Endothelial cell of umbilical vein (primary cell): ENCODE measurements at regions not wholly inside any gene's neighbourhood (a gene's known extent, or its start where the extent isn't known, plus 50 kb on each side); places are given as distances from the start of the nearest gene placed in this dataset.

ENCODE experiments used
- BruUV-seq: library from RNA; stranded (reverse); fragments of 400-500 nt; replicated peaks from 2 replicates; lab custom pipeline; 2021; lab: Mats Ljungman, UMichigan
- CTCF ChIA-PET: fragments of 300-600, 350-600 bp; sonication (Branson Sonifier 250); formaldehyde crosslinking; loops from one replicate; lab custom pipeline; 2021; ENCODE audit warnings: antibody characterized with exemption, inconsistent platforms; lab: Charles Lee
- POLR2A ChIA-PET: fragments of 300-600, 350-600 bp; sonication (Branson Sonifier 250); formaldehyde crosslinking; loops from one replicate; lab custom pipeline; 2021; ENCODE audit warnings: antibody characterized with exemption, inconsistent platforms; lab: Charles Lee
- DNase-seq: peaks from one replicate; pipeline ENCODE4 v3.0.0-alpha.2; 2011; ENCODE audit warnings: low read depth, low spot score
- FAIRE-seq: peaks from 2 replicates; lab custom pipeline; 2011; peaks lifted over from hg19 to GRCh38; lab: Jason Lieb, UNC
- H2AFZ ChIP-seq: 2 replicates; pipeline ENCODE4 v1.6.0; 2012; ENCODE audit warnings: low read depth, low read length, control low read depth, inconsistent platforms
- H3K27ac ChIP-seq: 2 replicates; pipeline ENCODE4 v1.5.1; 2011; ENCODE audit warnings: low read depth, mild to moderate bottlenecking, control low read depth, low read length, moderate library complexity; ENCODE audit not compliant: insufficient read depth
- H3K27me3 ChIP-seq, 2 experiments: 2 replicates each; pipeline versions ENCODE4 v1.6.0 to v1.6.1; 2011; ENCODE audit warnings: low read length in 2 of 2, mixed read lengths in 1 of 2; ENCODE audit not compliant: control insufficient read depth in 2 of 2, insufficient read depth in 2 of 2
- H3K36me3 ChIP-seq, 2 experiments: 2 replicates in 1 of 2; 3 replicates in 1 of 2; pipeline ENCODE4 v1.5.1; 2011; ENCODE audit warnings: low read length in 2 of 2, mild to moderate bottlenecking in 1 of 2, moderate library complexity in 1 of 2; ENCODE audit not compliant: control insufficient read depth in 2 of 2, insufficient read depth in 2 of 2; ENCODE audit errors: extremely low read depth in 1 of 2
- H3K4me1 ChIP-seq: 3 replicates; pipeline ENCODE4 v1.5.1; 2011; ENCODE audit warnings: mild to moderate bottlenecking, low read length; ENCODE audit not compliant: control insufficient read depth, insufficient read depth; ENCODE audit errors: extremely low read depth
- H3K4me2 ChIP-seq: 2 replicates; pipeline ENCODE4 v1.6.1; 2011; ENCODE audit warnings: low read length, control low read depth, mixed read lengths; ENCODE audit not compliant: insufficient read depth
- H3K4me3 ChIP-seq, 3 experiments: fragments of 200-600 bp in 1 of 3; sonication (generic), shearing (Covaris generic) in 1 of 3; replicated peaks in 1 of 3; 2 replicates each; pipeline ENCODE4 v1.5.1; 2011 to 2016; ENCODE audit warnings: control low read depth in 3 of 3, low read length in 3 of 3, mild to moderate bottlenecking in 2 of 3, inconsistent platforms in 1 of 3, low read depth in 1 of 3, moderate library complexity in 1 of 3; ENCODE audit not compliant: insufficient read depth in 1 of 3
- H3K79me2 ChIP-seq: 2 replicates; pipeline ENCODE4 v1.6.0; 2012; ENCODE audit warnings: low read length, inconsistent platforms; ENCODE audit not compliant: control insufficient read depth, insufficient read depth
- H3K9ac ChIP-seq: replicated peaks from 2 replicates; pipeline ENCODE3; 2011; ENCODE audit warnings: low read length, control low read depth; ENCODE audit not compliant: insufficient read depth; ENCODE audit errors: extremely low read depth
- H3K9me1 ChIP-seq: replicated peaks from 3 replicates; pipeline ENCODE4 v1.6.0; 2011; ENCODE audit warnings: mild to moderate bottlenecking, low read length; ENCODE audit not compliant: control insufficient read depth, insufficient read depth; ENCODE audit errors: extremely low read depth
- H3K9me3 ChIP-seq: replicated peaks from 2 replicates; pipeline ENCODE4 v1.5.1; 2012; ENCODE audit warnings: low read length, inconsistent platforms; ENCODE audit not compliant: control insufficient read depth, insufficient read depth
- H4K20me1 ChIP-seq: replicated peaks from 2 replicates; pipeline ENCODE3; 2011; ENCODE audit warnings: mild to moderate bottlenecking, low read length; ENCODE audit not compliant: control insufficient read depth, insufficient read depth; ENCODE audit errors: extremely low read depth
- EZH2 ChIP-seq: IDR thresholded peaks from 2 replicates; pipeline ENCODE4 v1.6.1; 2012; ENCODE audit warnings: borderline replicate concordance, low read depth, mild to moderate bottlenecking, moderate library complexity, low read length, inconsistent platforms; ENCODE audit not compliant: severe bottlenecking
- FOS ChIP-seq: IDR thresholded peaks from 2 replicates; pipeline ENCODE4 v1.6.1; 2011; ENCODE audit warnings: mild to moderate bottlenecking, low read length, moderate library complexity, borderline replicate concordance; ENCODE audit not compliant: insufficient read depth
- GATA2 ChIP-seq: IDR thresholded peaks from 2 replicates; pipeline ENCODE4 v1.7.0; 2011; ENCODE audit warnings: low read depth, mild to moderate bottlenecking, moderate library complexity, mixed read lengths, low read length; ENCODE audit not compliant: insufficient read length, insufficient read depth
- JUN ChIP-seq: IDR thresholded peaks from 2 replicates; pipeline ENCODE4 v1.6.1; 2011; ENCODE audit warnings: borderline replicate concordance, low read depth; ENCODE audit not compliant: insufficient read length, insufficient read depth
- MYC ChIP-seq: IDR thresholded peaks from one replicate; pipeline ENCODE4 v1.6.1; 2011; ENCODE audit warnings: mild to moderate bottlenecking, low read depth, low read length
- POLR2A ChIP-seq: IDR thresholded peaks from 2 replicates; pipeline ENCODE4 v1.6.1; 2012; ENCODE audit warnings: low read depth, mild to moderate bottlenecking, control low read depth, low read length
- POLR2AphosphoS5 ChIP-seq: IDR thresholded peaks from 2 replicates; pipeline ENCODE4 v1.6.1; 2012; ENCODE audit warnings: low read depth, mild to moderate bottlenecking, control low read depth, low read length, moderate library complexity; ENCODE audit not compliant: insufficient read depth
- dilution Hi-C: fragments of 300-500 bp; cut with MboI; formaldehyde crosslinking; loops from one replicate; pipeline ENCODE4 v1.15.0; 2019; ENCODE audit warnings: low sequenced_read_pairs; ENCODE audit not compliant: extremely low pct_ligation_motif_present
- intact Hi-C: fragments of 100-400 bp; cut with micrococcal nuclease; formaldehyde crosslinking; loops from one replicate; pipeline ENCODE4 v1.10.0; 2022
- TF ChIP-seq, protein P1 (sequence below), 2 donors: IDR thresholded peaks; 1 replicate in 1 of 2; 2 replicates in 1 of 2; pipeline ENCODE4 v1.5.1; 2011; ENCODE audit warnings: low read length in 2 of 2, mild to moderate bottlenecking in 2 of 2, moderate library complexity in 2 of 2, control low read depth in 1 of 2, inconsistent platforms in 1 of 2, low read depth in 1 of 2; ENCODE audit not compliant: insufficient read depth in 1 of 2; ENCODE audit errors: extremely low read depth in 1 of 2
- TF ChIP-seq, protein P2 (sequence below): IDR thresholded peaks from 2 replicates; pipeline ENCODE4 v1.6.1; 2011; ENCODE audit not compliant: insufficient read depth, insufficient read length

DNA sequence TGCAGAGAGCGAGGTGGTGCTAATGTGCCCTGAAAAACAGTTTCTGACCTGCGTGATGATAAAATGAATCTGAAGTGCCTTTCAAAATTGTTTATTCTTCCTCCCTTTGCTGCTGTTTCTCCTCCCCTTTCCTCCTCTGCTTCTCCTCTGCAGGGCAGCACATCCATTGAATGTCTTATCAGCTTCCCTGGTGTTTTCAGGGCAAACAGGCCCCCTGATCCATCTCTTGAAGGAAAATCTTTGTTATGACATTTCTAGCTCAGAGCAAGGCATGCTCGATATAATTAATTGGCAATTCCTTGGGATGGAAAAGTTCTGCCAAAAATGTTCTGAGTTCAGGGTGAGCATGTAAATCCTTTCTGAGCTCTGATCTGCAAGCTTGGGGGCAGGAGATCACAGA is 364.2 kb upstream of the ZNF32 start:
- H3K9ac ChIP-seq, result no peak overlapping the region
- H3K4me2 ChIP-seq, result no peak overlapping the region
- H3K4me1 ChIP-seq, result peaks cover 16% of the 10 kb centered on the region
- H3K27me3 ChIP-seq, result no peaks in the 10 kb centered on the region
- POLR2A ChIA-PET, result no interaction called here
- CTCF ChIA-PET, result interaction anchor here (1.2 kb wide), 1 partner anchor 13 kb away, joined by 3 read pairs; no protein-coding TSS in a partner anchor
- no peaks in the 10 kb centered on the region for H3K9me3 ChIP-seq
- H3K9me1 ChIP-seq, result no peaks in the 10 kb centered on the region
- no peak overlapping the region for H3K4me3 ChIP-seq
- DNase-seq (no peak), FAIRE-seq (peak; percentile 4)
- dilution Hi-C loops (no loop called here), intact Hi-C loops (no loop called here)
- no peaks in the 10 kb centered on the region for H4K20me1 ChIP-seq
- no TSS peak for BruUV-seq
- no peak overlapping the region for H3K27ac ChIP-seq
- no peaks in the 10 kb centered on the region for H3K79me2 ChIP-seq
- no peaks in the 10 kb centered on the region for H3K36me3 ChIP-seq
- no peak for TF ChIP-seq EZH2
- TF ChIP-seq POLR2A, result no peak
- TF ChIP-seq, protein P1, sequence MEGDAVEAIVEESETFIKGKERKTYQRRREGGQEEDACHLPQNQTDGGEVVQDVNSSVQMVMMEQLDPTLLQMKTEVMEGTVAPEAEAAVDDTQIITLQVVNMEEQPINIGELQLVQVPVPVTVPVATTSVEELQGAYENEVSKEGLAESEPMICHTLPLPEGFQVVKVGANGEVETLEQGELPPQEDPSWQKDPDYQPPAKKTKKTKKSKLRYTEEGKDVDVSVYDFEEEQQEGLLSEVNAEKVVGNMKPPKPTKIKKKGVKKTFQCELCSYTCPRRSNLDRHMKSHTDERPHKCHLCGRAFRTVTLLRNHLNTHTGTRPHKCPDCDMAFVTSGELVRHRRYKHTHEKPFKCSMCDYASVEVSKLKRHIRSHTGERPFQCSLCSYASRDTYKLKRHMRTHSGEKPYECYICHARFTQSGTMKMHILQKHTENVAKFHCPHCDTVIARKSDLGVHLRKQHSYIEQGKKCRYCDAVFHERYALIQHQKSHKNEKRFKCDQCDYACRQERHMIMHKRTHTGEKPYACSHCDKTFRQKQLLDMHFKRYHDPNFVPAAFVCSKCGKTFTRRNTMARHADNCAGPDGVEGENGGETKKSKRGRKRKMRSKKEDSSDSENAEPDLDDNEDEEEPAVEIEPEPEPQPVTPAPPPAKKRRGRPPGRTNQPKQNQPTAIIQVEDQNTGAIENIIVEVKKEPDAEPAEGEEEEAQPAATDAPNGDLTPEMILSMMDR (IDR thresholded peaks at IDR 0.05; ENCODE audit: extremely low read depth in 1 of 2, insufficient read depth in 1 of 2, low read depth in 1 of 2, low read length in 2 of 2), result no peak
- no peak for TF ChIP-seq POLR2AphosphoS5
- no peak for TF ChIP-seq GATA2
- no peak for TF ChIP-seq FOS
- TF ChIP-seq, protein P2, sequence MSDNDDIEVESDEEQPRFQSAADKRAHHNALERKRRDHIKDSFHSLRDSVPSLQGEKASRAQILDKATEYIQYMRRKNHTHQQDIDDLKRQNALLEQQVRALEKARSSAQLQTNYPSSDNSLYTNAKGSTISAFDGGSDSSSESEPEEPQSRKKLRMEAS, result no peak
- TF ChIP-seq JUN, result no peak
- TF ChIP-seq MYC, result no peak
- no peak overlapping the region for H2AFZ ChIP-seq
